ENCODE measurements at regions not wholly inside any gene's neighbourhood (a gene's known extent, or its start where the extent isn't known, plus 50 kb on each side); places are given as distances from the start of the nearest gene placed in this dataset.
A peak's percentile ranks its signal among the peaks of the same experiment; 100 is the strongest.

DNA sequence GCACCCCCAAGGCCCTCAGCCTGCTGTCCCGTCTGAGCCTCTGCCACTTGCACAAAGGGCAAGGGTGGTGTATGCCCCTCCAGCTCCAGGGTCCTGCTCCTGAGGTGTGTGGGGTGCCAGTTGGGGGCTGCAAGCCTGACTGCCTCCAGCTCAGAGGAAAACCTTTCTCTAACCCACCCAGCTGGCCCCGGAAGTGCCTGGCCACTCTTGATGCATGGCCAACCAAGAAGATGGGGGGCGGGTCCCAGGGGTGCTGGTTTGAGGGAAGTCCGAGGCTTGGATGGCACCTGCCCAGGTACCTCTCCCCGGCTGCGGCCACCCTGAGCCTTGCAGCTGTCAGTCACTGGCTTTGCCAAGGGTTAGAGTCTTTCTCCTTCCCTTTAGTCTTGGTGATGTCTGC is 112.6 kb upstream of the TMPRSS2 start:
- TF ChIP-seq, protein P1, sequence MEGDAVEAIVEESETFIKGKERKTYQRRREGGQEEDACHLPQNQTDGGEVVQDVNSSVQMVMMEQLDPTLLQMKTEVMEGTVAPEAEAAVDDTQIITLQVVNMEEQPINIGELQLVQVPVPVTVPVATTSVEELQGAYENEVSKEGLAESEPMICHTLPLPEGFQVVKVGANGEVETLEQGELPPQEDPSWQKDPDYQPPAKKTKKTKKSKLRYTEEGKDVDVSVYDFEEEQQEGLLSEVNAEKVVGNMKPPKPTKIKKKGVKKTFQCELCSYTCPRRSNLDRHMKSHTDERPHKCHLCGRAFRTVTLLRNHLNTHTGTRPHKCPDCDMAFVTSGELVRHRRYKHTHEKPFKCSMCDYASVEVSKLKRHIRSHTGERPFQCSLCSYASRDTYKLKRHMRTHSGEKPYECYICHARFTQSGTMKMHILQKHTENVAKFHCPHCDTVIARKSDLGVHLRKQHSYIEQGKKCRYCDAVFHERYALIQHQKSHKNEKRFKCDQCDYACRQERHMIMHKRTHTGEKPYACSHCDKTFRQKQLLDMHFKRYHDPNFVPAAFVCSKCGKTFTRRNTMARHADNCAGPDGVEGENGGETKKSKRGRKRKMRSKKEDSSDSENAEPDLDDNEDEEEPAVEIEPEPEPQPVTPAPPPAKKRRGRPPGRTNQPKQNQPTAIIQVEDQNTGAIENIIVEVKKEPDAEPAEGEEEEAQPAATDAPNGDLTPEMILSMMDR (IDR thresholded peaks at IDR 0.05), result no peak
- H3K9me3 Mint-ChIP-seq (ENCODE audit: low read depth), result no peaks in the 10 kb centered on the region
- no peak overlapping the region for H3K4me3 Mint-ChIP-seq (ENCODE audit: unreplicated experiment)
- no peak for DNase-seq (ENCODE audit: low spot score)
- no peaks in the 10 kb centered on the region for H3K27me3 Mint-ChIP-seq (ENCODE audit: low read depth)
- no peak overlapping the region for H3K27ac Mint-ChIP-seq (ENCODE audit: unreplicated experiment)
- H3K4me1 Mint-ChIP-seq (ENCODE audit: low read depth), result peaks cover 44% of the 10 kb centered on the region
- H3K36me3 Mint-ChIP-seq (ENCODE audit: low read depth), result peaks cover 1% of the 10 kb centered on the region

DNA sequence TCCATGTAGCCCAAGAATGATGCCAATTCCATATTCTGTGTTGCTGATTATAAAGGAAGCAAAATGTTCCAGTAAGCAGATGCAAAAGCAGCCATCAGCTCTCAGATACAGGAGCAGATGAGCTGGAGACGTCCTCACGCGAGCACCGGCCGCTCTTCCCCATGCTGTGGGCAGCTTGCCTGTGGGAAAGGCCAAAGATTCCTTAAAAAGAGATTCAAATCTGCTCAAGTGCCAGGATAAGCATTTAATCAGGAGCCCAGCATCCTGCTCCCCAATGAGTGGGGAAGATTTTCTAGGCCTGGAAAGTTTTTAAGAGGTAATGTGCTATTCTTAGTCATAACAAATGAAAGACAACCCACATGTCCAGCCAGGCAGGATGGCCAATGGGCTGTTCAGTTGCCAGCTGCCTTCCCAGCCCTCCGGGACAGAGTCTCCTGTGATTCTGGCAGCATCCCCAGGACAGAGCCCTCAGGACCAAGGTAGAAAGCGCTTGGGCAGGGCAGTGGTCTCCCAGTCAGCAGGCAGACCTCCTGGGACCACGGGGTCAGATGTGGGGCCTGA is 108.2 kb upstream of the TMPRSS2 start:
- DNase-seq (ENCODE audit: low spot score), result no peak
- Mint-ChIP-seq H3K27me3 (ENCODE audit: low read depth) (no peaks in the 10 kb centered on the region), H3K9me3 (ENCODE audit: low read depth) (no peaks in the 10 kb centered on the region), H3K4me1 (ENCODE audit: low read depth) (peaks cover 73% of the 10 kb centered on the region), H3K36me3 (ENCODE audit: low read depth) (no peaks in the 10 kb centered on the region), H3K4me3 (ENCODE audit: unreplicated experiment) (peak overlapping the region; percentile 57), H3K27ac (ENCODE audit: unreplicated experiment) (peak overlapping the region; percentile 99)
- TF ChIP-seq, protein P1 (IDR thresholded peaks at IDR 0.05), result no peak

DNA sequence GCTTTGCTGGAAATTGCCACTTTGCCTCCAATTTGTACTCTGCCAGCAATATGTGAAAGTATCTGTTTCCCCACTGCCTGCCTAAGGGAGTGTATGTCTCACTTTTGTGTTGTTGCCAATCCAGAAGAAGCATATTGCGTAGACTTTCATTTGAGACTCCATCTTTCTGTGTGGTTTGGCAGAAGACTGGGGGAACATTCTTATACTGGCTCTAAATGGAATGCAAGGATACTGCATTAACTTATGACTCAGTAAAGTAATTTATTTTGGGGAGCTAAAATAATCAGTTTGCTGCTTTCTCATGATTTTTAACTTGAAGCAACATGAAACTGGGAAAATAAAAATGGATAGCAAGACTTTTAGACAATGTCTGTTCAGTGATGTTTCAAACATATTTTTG is 107.7 kb upstream of the TMPRSS2 start:
- no peak for DNase-seq (ENCODE audit: low spot score)
- TF ChIP-seq, protein P1 (IDR thresholded peaks at IDR 0.05), result no peak
- Mint-ChIP-seq H3K4me3 (ENCODE audit: unreplicated experiment) (no peak overlapping the region), H3K4me1 (ENCODE audit: low read depth) (peaks cover 73% of the 10 kb centered on the region), H3K27ac (ENCODE audit: unreplicated experiment) (peak overlapping the region; percentile 99), H3K36me3 (ENCODE audit: low read depth) (no peaks in the 10 kb centered on the region), H3K27me3 (ENCODE audit: low read depth) (no peaks in the 10 kb centered on the region), H3K9me3 (ENCODE audit: low read depth) (no peaks in the 10 kb centered on the region)

DNA sequence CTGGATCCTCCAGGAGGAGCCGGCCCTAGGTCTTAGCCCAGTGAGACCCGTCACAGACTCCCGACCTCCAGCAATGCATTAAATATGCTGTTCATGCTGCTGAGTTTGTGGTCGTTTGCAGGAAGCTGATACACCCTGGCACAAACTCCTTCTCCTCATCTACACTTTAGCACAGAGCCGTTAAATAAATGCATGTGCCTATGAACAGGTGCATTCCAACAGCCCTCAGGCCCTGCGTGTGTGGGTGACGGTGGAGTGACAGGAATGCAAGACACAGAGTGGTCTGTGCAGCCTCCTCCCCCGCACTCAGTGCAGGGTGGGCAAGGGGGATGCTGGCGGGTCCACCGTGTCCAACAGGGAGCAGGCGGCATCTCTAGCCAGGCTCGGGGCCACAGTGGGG is 106.6 kb upstream of the TMPRSS2 start:
- H3K27ac Mint-ChIP-seq (ENCODE audit: unreplicated experiment), result peak overlapping the region; percentile 99

DNA sequence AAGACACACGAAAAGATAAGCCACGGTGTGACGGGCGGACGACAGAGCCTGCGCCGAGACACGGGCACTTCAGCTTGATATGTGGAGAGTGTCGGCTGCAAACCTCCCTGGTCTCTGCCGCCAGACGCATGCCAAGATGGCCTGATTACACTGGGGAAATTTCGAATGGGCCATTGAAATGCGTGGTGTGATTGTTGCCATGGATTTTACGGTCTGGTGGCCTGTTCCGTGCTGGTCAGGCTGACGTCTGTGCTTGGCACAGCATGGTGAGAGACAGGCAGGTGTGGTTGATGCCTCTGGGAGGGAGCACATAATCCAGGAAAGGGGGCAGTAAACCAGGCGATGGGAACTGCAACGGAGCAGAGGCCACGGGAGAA is 105.6 kb upstream of the TMPRSS2 start:
- Mint-ChIP-seq H3K27ac (ENCODE audit: unreplicated experiment) (peak overlapping the region; percentile 91), H3K36me3 (ENCODE audit: low read depth) (no peaks in the 10 kb centered on the region), H3K4me3 (ENCODE audit: unreplicated experiment) (no peak overlapping the region), H3K4me1 (ENCODE audit: low read depth) (peaks cover 65% of the 10 kb centered on the region), H3K27me3 (ENCODE audit: low read depth) (no peaks in the 10 kb centered on the region), H3K9me3 (ENCODE audit: low read depth) (no peaks in the 10 kb centered on the region)
- no peak for DNase-seq (ENCODE audit: low spot score)
- TF ChIP-seq, protein P1 (IDR thresholded peaks at IDR 0.05), result no peak

More for the DNA sequence above, 106.6 kb upstream of the TMPRSS2 start:
- no peaks in the 10 kb centered on the region for H3K27me3 Mint-ChIP-seq (ENCODE audit: low read depth)
- no peak for DNase-seq (ENCODE audit: low spot score)
- H3K9me3 Mint-ChIP-seq (ENCODE audit: low read depth), result no peaks in the 10 kb centered on the region
- H3K4me1 Mint-ChIP-seq (ENCODE audit: low read depth), result peaks cover 73% of the 10 kb centered on the region
- H3K36me3 Mint-ChIP-seq (ENCODE audit: low read depth), result no peaks in the 10 kb centered on the region
- no peak overlapping the region for H3K4me3 Mint-ChIP-seq (ENCODE audit: unreplicated experiment)
- TF ChIP-seq, protein P1 (IDR thresholded peaks at IDR 0.05), result no peak
